Cardiac fibroblast (primary cell): ENCODE measurements at regions not wholly inside any gene's neighbourhood (a gene's known extent, or its start where the extent isn't known, plus 50 kb on each side); places are given as distances from the start of the nearest gene placed in this dataset.
"Not testable (repeated sequence)": the region's sequence is repeated elsewhere in the genome, so short reads cannot be mapped to it uniquely, and the experiment has no call there.

Experiments
- DNase-seq, 2 donors: peaks; one replicate each; pipeline versions ENCODE4 v3.0.0 to v3.0.0-alpha.2; 2010; ENCODE audit warnings: low read depth in 2 of 2
- H3K4me3 ChIP-seq, 2 donors: replicated peaks in 1 of 2; 1 replicate in 1 of 2; 2 replicates in 1 of 2; pipeline ENCODE4 v1.5.1; 2011; ENCODE audit warnings: low read depth in 2 of 2, low read length in 2 of 2, mild to moderate bottlenecking in 2 of 2, moderate library complexity in 1 of 2
- TF ChIP-seq, protein P1 (sequence below): IDR thresholded peaks from one replicate; pipeline ENCODE4 v1.5.1; 2011; ENCODE audit warnings: low read depth, mild to moderate bottlenecking, low read length, inconsistent platforms

DNA sequence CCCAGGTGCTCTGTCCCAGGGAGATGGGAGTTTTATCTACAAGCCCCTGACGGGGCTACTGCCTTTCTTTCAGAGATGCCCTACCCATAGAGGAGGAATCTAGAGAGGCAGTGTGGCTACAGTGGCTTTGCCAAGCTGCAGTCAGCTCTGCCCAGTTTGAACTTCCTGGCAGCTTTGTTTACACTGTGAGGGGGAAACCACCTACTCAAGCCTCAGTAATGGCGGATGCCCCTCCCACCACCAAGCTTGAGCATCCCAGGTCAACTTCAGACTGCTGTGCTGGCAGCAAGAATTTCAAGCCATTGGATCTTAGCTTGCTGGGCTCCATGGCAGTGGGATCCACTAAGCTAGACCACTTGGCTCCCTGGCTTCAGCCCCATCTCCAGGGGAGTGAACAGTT, 53.1 kb upstream of the TMEM252 start:
- H3K4me3 ChIP-seq, DNase-seq: not testable (repeated sequence)

DNA sequence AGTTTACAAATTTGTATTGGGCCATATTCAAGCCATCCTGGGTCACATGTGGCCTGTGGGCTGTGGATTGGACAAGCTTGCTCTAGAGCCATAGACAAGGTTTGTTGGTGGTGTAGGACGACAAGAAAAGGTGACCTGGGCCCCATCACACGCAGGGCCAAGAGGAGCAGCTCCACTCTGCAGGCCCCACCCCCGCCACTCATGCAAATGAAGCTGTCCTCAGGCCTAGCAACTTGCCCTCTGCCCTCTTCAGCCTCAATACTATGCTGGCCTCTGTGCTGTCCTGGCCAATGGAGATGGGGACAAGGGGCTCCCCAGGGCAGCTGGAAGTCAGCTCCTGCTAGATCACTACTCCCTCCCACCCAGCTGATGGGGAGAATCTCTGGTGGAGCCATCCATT, 55.2 kb upstream of the TMEM252 start:
- TF ChIP-seq, protein P1, sequence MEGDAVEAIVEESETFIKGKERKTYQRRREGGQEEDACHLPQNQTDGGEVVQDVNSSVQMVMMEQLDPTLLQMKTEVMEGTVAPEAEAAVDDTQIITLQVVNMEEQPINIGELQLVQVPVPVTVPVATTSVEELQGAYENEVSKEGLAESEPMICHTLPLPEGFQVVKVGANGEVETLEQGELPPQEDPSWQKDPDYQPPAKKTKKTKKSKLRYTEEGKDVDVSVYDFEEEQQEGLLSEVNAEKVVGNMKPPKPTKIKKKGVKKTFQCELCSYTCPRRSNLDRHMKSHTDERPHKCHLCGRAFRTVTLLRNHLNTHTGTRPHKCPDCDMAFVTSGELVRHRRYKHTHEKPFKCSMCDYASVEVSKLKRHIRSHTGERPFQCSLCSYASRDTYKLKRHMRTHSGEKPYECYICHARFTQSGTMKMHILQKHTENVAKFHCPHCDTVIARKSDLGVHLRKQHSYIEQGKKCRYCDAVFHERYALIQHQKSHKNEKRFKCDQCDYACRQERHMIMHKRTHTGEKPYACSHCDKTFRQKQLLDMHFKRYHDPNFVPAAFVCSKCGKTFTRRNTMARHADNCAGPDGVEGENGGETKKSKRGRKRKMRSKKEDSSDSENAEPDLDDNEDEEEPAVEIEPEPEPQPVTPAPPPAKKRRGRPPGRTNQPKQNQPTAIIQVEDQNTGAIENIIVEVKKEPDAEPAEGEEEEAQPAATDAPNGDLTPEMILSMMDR, result no peak
- no peak for DNase-seq
- H3K4me3 ChIP-seq, result no peak overlapping the region

DNA sequence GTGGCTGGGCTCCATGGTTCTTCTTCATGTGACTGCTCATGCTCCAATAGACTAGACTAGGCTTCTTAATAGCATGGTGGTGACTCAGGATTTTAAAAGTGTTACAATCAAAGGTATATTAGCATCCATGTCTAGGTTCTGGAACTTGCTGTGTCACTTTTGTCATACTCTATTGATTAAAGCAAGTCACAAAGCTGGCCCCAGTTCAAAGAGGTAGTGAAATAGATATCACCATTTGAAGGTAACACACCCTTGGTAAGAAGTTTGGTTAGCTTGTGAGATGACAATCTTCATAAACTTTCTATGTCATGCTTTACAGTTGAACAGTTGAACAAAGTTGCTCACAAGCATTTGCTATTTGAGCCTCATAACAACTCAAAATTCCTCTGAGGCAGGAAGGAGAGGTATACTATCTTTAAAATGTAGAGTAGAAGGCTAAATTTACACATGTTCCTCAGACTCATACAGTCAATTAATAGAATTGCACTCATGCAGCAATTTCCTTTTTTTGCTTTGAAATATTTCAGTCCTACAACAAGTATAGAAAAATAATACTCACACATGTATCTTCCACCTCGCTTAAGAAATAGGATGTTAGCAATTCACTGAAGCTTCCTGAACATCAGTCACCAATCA, 56.8 kb upstream of the TMEM252 start:
- TF ChIP-seq, protein P1, result no peak
- no peak overlapping the region for H3K4me3 ChIP-seq
- DNase-seq, result no peak

DNA sequence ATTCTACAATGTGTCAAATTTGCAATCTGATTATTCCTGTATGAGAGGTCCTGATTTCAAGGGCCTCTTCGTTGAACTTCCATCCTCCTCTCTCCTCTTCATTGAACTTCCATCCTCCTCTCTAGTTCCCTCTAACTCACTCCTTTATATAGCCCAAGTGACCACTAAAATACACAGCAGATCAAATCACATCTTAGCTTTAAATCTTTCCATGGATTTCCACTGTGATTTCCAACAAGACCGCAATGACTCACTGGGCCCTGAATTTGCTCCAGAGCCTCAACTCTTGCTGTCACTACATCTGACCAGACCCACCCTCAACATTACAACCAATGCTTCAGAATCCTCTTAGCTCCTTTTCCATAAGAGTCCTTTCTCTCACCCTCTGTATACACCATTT, 59.1 kb upstream of the TMEM252 start:
- no peak for DNase-seq
- no peak overlapping the region for H3K4me3 ChIP-seq
- TF ChIP-seq, protein P1, result no peak

DNA sequence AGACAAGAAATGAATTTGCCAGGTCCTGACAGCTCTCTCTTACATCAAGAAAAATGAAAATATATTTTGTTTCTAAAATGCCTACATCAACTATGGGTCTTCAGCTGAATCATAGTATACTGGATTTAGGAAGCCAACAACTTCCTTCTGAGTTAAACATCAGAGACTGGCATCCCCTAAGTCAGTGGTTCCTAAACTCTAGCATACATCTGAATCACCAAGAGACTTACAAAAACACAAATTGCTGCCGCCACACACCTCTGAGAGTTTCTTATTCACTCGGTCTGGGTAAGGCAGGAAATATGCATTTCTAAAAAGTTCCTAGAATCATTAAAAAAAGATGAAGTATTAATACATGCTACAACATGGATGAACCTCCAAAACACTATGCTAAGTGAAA, 60.4 kb upstream of the TMEM252 start:
- TF ChIP-seq, protein P1, result no peak
- DNase-seq, result no peak
- no peak overlapping the region for H3K4me3 ChIP-seq

DNA sequence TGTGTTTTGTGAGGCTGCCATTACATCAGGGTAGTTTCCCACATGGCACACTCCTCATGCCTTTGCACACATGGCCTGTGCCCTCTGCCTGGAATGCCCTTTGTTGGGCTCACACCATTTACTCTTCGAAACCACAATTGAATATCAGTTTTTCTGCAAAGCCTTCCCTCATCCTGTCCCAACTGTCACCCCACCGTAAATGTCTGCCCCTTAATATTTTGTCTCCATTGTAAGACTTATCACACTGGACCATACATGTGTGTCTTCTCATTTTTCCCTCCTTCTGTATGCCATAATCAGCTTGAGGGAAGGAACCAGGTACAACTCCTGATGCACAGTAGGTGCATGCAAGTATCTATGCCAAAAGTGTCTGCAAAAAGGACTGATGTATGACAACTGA, 62.7 kb upstream of the TMEM252 start:
- no peak for DNase-seq
- TF ChIP-seq, protein P1, result no peak
- H3K4me3 ChIP-seq, result no peak overlapping the region

DNA sequence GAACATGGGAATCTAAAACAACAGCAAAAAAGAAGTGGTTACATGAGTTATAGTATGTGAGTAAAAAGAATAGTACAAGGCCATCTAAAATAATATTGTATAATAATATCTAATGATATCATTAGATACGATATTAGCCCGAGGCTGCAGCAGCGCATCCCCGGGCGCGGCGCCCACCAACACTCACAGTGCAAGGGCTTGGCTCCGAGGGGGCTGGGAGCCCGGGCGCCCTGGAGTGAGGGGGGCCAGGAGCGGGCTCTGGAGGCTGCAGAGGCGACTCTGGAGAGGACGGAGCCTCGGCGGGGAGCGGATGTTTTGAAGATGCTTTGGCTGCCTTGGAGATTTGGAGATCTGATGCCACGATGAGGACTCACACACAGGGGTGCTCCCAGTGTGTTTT, 68.1 kb upstream of the TMEM252 start:
- TF ChIP-seq, protein P1, result no peak
- H3K4me3 ChIP-seq, result no peak overlapping the region
- DNase-seq, result no peak
